ENCODE measurements at regions not wholly inside any gene's neighbourhood (a gene's known extent, or its start where the extent isn't known, plus 50 kb on each side); places are given as distances from the start of the nearest gene placed in this dataset.

DNA sequence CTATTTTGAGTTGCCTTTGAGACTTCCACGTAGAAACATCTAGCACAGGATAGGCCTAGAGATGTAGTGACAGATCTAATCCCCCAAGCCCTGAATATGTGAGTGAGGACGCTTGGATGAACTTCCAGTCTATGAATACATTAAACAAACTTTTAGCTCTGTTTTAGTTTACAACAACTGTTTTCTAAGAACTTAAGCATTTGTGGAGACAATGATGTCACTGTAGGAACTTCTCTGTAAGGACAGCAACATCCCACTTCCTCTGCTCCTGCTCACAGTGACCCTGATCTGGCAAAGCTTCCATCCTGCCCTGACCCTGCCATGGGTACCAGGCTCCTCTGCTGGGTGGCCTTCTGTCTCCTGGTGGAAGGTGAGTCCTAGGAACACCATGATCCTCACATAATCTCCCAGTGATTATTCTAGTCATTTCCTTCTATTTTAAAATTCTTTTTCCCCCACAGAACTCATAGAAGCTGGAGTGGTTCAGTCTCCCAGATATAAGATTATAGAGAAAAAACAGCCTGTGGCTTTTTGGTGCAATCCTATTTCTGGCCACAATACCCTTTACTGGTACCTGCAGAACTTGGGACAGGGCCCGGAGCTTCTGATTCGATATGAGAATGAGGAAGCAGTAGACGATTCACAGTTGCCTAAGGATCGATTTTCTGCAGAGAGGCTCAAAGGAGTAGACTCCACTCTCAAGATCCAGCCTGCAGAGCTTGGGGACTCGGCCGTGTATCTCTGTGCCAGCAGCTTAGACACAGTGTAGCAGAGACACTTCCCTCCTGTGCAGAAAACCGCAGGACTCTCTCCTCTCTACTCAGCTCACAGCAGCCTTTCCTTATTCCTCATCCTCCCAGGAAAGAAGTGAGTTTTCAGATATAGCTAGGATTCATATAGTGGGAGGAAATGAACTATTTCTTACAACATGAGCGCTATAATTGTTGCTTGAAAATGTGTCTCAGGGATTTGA is 194.4 kb upstream of the PRSS1 start:
- no peaks in the 10 kb centered on the region for H3K9me3 Mint-ChIP-seq

More for the DNA sequence above, 194.4 kb upstream of the PRSS1 start:
- no peak overlapping the region for H2AFZ ChIP-seq
- no peak overlapping the region for H3K27ac ChIP-seq (ENCODE audit: low read depth)
- H3K27me3 ChIP-seq (ENCODE audit: insufficient read depth) = no peaks in the 10 kb centered on the region
- H4K20me1 ChIP-seq (replicated peaks; ENCODE audit: insufficient read depth) = no peaks in the 10 kb centered on the region
- H3K79me2 ChIP-seq (replicated peaks; ENCODE audit: insufficient read depth) = no peaks in the 10 kb centered on the region
- H3K9me2 ChIP-seq (ENCODE audit: insufficient read depth) = no peaks in the 10 kb centered on the region
- peaks cover 6% of the 10 kb centered on the region; the same call in 2 of the 3 replicates for H3K4me1 Mint-ChIP-seq
- TF ChIP-seq EZH2 (IDR thresholded peaks at IDR 0.05; ENCODE audit: low read depth, unreplicated experiment) (no peak), JUNB (IDR thresholded peaks at IDR 0.05; ENCODE audit: unreplicated experiment) (no peak), ZNF331 (CRISPR knock-in tag; IDR thresholded peaks at IDR 0.05; ENCODE audit: low read depth) (no peak), STAT1 (IDR thresholded peaks at IDR 0.05; ENCODE audit: unreplicated experiment) (no peak), CREB1 (CRISPR knock-in tag; IDR thresholded peaks at IDR 0.05; ENCODE audit: low read depth) (no peak), ZNF114 (CRISPR knock-in tag; IDR thresholded peaks at IDR 0.05) (no peak), CTCF (conservative IDR thresholded peaks at IDR 0.05; ENCODE audit: low read depth in 2 of 2) (no peak), POLR2AphosphoS5 (IDR thresholded peaks at IDR 0.05; ENCODE audit: low read depth) (no peak), EZH2phosphoT487 (IDR thresholded peaks at IDR 0.05; ENCODE audit: unreplicated experiment) (no peak), NANOG (IDR thresholded peaks at IDR 0.05; ENCODE audit: borderline replicate concordance) (no peak), ETS1 (IDR thresholded peaks at IDR 0.05) (no peak)
- TF ChIP-seq, protein P1, sequence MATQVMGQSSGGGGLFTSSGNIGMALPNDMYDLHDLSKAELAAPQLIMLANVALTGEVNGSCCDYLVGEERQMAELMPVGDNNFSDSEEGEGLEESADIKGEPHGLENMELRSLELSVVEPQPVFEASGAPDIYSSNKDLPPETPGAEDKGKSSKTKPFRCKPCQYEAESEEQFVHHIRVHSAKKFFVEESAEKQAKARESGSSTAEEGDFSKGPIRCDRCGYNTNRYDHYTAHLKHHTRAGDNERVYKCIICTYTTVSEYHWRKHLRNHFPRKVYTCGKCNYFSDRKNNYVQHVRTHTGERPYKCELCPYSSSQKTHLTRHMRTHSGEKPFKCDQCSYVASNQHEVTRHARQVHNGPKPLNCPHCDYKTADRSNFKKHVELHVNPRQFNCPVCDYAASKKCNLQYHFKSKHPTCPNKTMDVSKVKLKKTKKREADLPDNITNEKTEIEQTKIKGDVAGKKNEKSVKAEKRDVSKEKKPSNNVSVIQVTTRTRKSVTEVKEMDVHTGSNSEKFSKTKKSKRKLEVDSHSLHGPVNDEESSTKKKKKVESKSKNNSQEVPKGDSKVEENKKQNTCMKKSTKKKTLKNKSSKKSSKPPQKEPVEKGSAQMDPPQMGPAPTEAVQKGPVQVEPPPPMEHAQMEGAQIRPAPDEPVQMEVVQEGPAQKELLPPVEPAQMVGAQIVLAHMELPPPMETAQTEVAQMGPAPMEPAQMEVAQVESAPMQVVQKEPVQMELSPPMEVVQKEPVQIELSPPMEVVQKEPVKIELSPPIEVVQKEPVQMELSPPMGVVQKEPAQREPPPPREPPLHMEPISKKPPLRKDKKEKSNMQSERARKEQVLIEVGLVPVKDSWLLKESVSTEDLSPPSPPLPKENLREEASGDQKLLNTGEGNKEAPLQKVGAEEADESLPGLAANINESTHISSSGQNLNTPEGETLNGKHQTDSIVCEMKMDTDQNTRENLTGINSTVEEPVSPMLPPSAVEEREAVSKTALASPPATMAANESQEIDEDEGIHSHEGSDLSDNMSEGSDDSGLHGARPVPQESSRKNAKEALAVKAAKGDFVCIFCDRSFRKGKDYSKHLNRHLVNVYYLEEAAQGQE (IDR thresholded peaks at IDR 0.05; ENCODE audit: unreplicated experiment) = no peak
- TF ChIP-seq, protein P2, sequence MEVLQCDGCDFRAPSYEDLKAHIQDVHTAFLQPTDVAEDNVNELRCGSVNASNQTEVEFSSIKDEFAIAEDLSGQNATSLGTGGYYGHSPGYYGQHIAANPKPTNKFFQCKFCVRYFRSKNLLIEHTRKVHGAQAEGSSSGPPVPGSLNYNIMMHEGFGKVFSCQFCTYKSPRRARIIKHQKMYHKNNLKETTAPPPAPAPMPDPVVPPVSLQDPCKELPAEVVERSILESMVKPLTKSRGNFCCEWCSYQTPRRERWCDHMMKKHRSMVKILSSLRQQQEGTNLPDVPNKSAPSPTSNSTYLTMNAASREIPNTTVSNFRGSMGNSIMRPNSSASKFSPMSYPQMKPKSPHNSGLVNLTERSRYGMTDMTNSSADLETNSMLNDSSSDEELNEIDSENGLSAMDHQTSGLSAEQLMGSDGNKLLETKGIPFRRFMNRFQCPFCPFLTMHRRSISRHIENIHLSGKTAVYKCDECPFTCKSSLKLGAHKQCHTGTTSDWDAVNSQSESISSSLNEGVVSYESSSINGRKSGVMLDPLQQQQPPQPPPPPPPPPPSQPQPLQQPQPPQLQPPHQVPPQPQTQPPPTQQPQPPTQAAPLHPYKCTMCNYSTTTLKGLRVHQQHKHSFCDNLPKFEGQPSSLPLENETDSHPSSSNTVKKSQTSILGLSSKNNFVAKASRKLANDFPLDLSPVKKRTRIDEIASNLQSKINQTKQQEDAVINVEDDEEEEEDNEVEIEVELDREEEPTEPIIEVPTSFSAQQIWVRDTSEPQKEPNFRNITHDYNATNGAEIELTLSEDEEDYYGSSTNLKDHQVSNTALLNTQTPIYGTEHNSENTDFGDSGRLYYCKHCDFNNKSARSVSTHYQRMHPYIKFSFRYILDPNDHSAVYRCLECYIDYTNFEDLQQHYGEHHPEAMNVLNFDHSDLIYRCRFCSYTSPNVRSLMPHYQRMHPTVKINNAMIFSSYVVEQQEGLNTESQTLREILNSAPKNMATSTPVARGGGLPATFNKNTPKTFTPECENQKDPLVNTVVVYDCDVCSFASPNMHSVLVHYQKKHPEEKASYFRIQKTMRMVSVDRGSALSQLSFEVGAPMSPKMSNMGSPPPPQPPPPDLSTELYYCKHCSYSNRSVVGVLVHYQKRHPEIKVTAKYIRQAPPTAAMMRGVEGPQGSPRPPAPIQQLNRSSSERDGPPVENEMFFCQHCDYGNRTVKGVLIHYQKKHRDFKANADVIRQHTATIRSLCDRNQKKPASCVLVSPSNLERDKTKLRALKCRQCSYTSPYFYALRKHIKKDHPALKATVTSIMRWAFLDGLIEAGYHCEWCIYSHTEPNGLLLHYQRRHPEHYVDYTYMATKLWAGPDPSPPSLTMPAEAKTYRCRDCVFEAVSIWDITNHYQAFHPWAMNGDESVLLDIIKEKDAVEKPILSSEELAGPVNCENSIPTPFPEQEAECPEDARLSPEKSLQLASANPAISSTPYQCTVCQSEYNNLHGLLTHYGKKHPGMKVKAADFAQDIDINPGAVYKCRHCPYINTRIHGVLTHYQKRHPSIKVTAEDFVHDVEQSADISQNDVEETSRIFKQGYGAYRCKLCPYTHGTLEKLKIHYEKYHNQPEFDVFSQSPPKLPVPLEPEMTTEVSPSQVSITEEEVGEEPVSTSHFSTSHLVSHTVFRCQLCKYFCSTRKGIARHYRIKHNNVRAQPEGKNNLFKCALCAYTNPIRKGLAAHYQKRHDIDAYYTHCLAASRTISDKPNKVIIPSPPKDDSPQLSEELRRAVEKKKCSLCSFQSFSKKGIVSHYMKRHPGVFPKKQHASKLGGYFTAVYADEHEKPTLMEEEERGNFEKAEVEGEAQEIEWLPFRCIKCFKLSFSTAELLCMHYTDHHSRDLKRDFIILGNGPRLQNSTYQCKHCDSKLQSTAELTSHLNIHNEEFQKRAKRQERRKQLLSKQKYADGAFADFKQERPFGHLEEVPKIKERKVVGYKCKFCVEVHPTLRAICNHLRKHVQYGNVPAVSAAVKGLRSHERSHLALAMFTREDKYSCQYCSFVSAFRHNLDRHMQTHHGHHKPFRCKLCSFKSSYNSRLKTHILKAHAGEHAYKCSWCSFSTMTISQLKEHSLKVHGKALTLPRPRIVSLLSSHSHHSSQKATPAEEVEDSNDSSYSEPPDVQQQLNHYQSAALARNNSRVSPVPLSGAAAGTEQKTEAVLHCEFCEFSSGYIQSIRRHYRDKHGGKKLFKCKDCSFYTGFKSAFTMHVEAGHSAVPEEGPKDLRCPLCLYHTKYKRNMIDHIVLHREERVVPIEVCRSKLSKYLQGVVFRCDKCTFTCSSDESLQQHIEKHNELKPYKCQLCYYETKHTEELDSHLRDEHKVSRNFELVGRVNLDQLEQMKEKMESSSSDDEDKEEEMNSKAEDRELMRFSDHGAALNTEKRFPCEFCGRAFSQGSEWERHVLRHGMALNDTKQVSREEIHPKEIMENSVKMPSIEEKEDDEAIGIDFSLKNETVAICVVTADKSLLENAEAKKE (CRISPR knock-in tag; IDR thresholded peaks at IDR 0.05) = no peak
- no peaks in the 10 kb centered on the region for H3F3A ChIP-seq (replicated peaks; ENCODE audit: low read depth)
- ATAC-seq (no peak), DNase-seq (ENCODE audit: low spot score) (no peak)
- no peak overlapping the region for H3K27ac Mint-ChIP-seq
- no peaks in the 10 kb centered on the region for H3K36me3 Mint-ChIP-seq (ENCODE audit: low read depth)
- H3K36me3 ChIP-seq (ENCODE audit: insufficient read depth) = no peaks in the 10 kb centered on the region
- H3K4me2 ChIP-seq = no peak overlapping the region
- no peaks in the 10 kb centered on the region for H3K27me3 Mint-ChIP-seq (ENCODE audit: insufficient read depth, low read depth, poor library complexity)
- no peak overlapping the region for H3K4me3 Mint-ChIP-seq
- H3K4me3 ChIP-seq = no peak overlapping the region
- no peaks in the 10 kb centered on the region for H3K4me1 ChIP-seq (ENCODE audit: insufficient read depth)

Measured in GM23338 (cell line).